DMS 273 (cell line): ENCODE measurements at regions not wholly inside any gene's neighbourhood (a gene's known extent, or its start where the extent isn't known, plus 50 kb on each side); places are given as distances from the start of the nearest gene placed in this dataset.

Experiments used
- DNase-seq: peaks from one replicate; lab custom pipeline; 2025; ENCODE audit not compliant: unreplicated experiment; lab: John Stamatoyannopoulos, UW

GRCh38 chr12:93288626-93289025 is 89.1 kb upstream of the NUDT4 start:
- DNase-seq, result no peak

GRCh38 chr12:93290391-93290790 is 87.3 kb upstream of the NUDT4 start:
- no peak for DNase-seq

GRCh38 chr12:93292213-93292612 is 85.5 kb upstream of the NUDT4 start:
- DNase-seq, result no peak

- no peak for DNase-seq
Observed at GRCh38 chr12:93292731-93293566, 84.8 kb upstream of the NUDT4 start.

- no peak for DNase-seq
Observed at GRCh38 chr12:93297032-93297431, 80.7 kb upstream of the NUDT4 start.

GRCh38 chr12:93297536-93297935 is 80.2 kb upstream of the NUDT4 start:
- DNase-seq, result no peak

GRCh38 chr12:93299262-93299846 is 78.4 kb upstream of the NUDT4 start:
- no peak for DNase-seq

GRCh38 chr12:93300611-93301021 is 77.1 kb upstream of the NUDT4 start:
- no peak for DNase-seq

GRCh38 chr12:93302331-93303229 is 75.1 kb upstream of the NUDT4 start:
- no peak for DNase-seq

GRCh38 chr12:93306636-93307035 is 71.1 kb upstream of the NUDT4 start:
- DNase-seq, result no peak

GRCh38 chr12:93308281-93308680 is 69.4 kb upstream of the NUDT4 start:
- no peak for DNase-seq

- no peak for DNase-seq
Observed at GRCh38 chr12:93311827-93312226, 65.9 kb upstream of the NUDT4 start.

GRCh38 chr12:93314177-93314497 is 63.6 kb upstream of the NUDT4 start:
- DNase-seq, result no peak

- DNase-seq, result no peak
Observed at GRCh38 chr12:93315385-93315906, 62.3 kb upstream of the NUDT4 start.

- DNase-seq, result no peak
Observed at GRCh38 chr12:93315907-93316622, 61.7 kb upstream of the NUDT4 start.

- no peak for DNase-seq
Observed at GRCh38 chr12:93316623-93316971, 61.1 kb upstream of the NUDT4 start.

- DNase-seq, result no peak
Observed at GRCh38 chr12:93317227-93317626, 60.5 kb upstream of the NUDT4 start.

GRCh38 chr12:93318720-93319522 is 58.8 kb upstream of the NUDT4 start:
- DNase-seq, result peak; percentile 12

GRCh38 chr12:93319523-93320050 is 58.1 kb upstream of the NUDT4 start:
- DNase-seq, result no peak

GRCh38 chr12:93322784-93323183 is 54.9 kb upstream of the NUDT4 start:
- no peak for DNase-seq
